ENCODE measurements at regions not wholly inside any gene's neighbourhood (a gene's known extent, or its start where the extent isn't known, plus 50 kb on each side); places are given as distances from the start of the nearest gene placed in this dataset.
A peak's percentile ranks its signal among the peaks of the same experiment; 100 is the strongest.

GRCh38 chr3:151625086-151625485 is 108.6 kb upstream of the AADACL2 start:
- DNase-seq (ENCODE audit: low read depth), result peak; percentile 16
- H3K4me3 ChIP-seq (ENCODE audit: low read depth, low read length), result no peak overlapping the region
- TF ChIP-seq CTCF (IDR thresholded peaks at IDR 0.05; ENCODE audit: insufficient read depth, low read length), result no peak

- no peak for DNase-seq (ENCODE audit: low read depth)
- no peak for TF ChIP-seq CTCF (IDR thresholded peaks at IDR 0.05; ENCODE audit: insufficient read depth, low read length)
- no peak overlapping the region for H3K4me3 ChIP-seq (ENCODE audit: low read depth, low read length)
These were observed 113.7 kb upstream of the AADACL2 start for GRCh38 chr3:151620071-151620470.

GRCh38 chr3:151615464-151615863 is 118.3 kb upstream of the AADACL2 start:
- TF ChIP-seq CTCF (IDR thresholded peaks at IDR 0.05; ENCODE audit: insufficient read depth, low read length), result no peak
- H3K4me3 ChIP-seq (ENCODE audit: low read depth, low read length), result no peak overlapping the region
- no peak for DNase-seq (ENCODE audit: low read depth)

GRCh38 chr3:151612115-151612514 is 121.6 kb upstream of the AADACL2 start:
- no peak for TF ChIP-seq CTCF (IDR thresholded peaks at IDR 0.05; ENCODE audit: insufficient read depth, low read length)
- DNase-seq (ENCODE audit: low read depth), result no peak

GRCh38 chr3:151611419-151611818 is 122.3 kb upstream of the AADACL2 start:
- H3K4me3 ChIP-seq (ENCODE audit: low read depth, low read length), result no peak overlapping the region
- no peak for TF ChIP-seq CTCF (IDR thresholded peaks at IDR 0.05; ENCODE audit: insufficient read depth, low read length)
- no peak for DNase-seq (ENCODE audit: low read depth)

More at GRCh38 chr3:151612115-151612514, 121.6 kb upstream of the AADACL2 start:
- no peak overlapping the region for H3K4me3 ChIP-seq (ENCODE audit: low read depth, low read length)

- no peak for TF ChIP-seq CTCF (IDR thresholded peaks at IDR 0.05; ENCODE audit: insufficient read depth, low read length)
- no peak overlapping the region for H3K4me3 ChIP-seq (ENCODE audit: low read depth, low read length)
- DNase-seq (ENCODE audit: low read depth), result no peak
These were observed 124.2 kb upstream of the AADACL2 start for GRCh38 chr3:151609491-151609890.

- H3K4me3 ChIP-seq (ENCODE audit: low read depth, low read length), result no peak overlapping the region
- DNase-seq (ENCODE audit: low read depth), result no peak
- no peak for TF ChIP-seq CTCF (IDR thresholded peaks at IDR 0.05; ENCODE audit: insufficient read depth, low read length)
These were observed 128.8 kb upstream of the AADACL2 start for GRCh38 chr3:151604891-151605290.
